ENCODE measurements at regions not wholly inside any gene's neighbourhood (a gene's known extent, or its start where the extent isn't known, plus 50 kb on each side); places are given as distances from the start of the nearest gene placed in this dataset.
"Not testable (repeated sequence)": the region's sequence is repeated elsewhere in the genome, so short reads cannot be mapped to it uniquely, and the experiment has no call there.

GRCh38 chr1:60251426-60251825, 177.9 kb upstream of the C1orf87 start:
- no peaks in the 10 kb centered on the region for H3K4me1 ChIP-seq
- no peak overlapping the region for H3K27ac ChIP-seq
- no peaks in the 10 kb centered on the region for H3K36me3 ChIP-seq
- no peaks in the 10 kb centered on the region for H3K9me3 ChIP-seq
- intact Hi-C loops (cut with DNase I; ENCODE audit: low total_unique reads) = no loop called here
- TF ChIP-seq CTCF (IDR thresholded peaks at IDR 0.05) (no peak), POLR2A (IDR thresholded peaks at IDR 0.05) (no peak)
- no peak overlapping the region for H3K4me3 ChIP-seq
- no peak for DNase-seq
- no peaks in the 10 kb centered on the region for H3K27me3 ChIP-seq

GRCh38 chr1:60247467-60247866, 173.9 kb upstream of the C1orf87 start:
- DNase-seq; intact Hi-C loops (cut with DNase I; ENCODE audit: low total_unique reads); H3K4me3 ChIP-seq; H3K9me3 ChIP-seq; H3K36me3 ChIP-seq; H3K27me3 ChIP-seq; H3K4me1 ChIP-seq; H3K27ac ChIP-seq: not testable (repeated sequence)

- no peak for DNase-seq
- H3K9me3 ChIP-seq = no peaks in the 10 kb centered on the region
- intact Hi-C loops (cut with DNase I; ENCODE audit: low total_unique reads) = no loop called here
- TF ChIP-seq POLR2A (IDR thresholded peaks at IDR 0.05) = no peak
- TF ChIP-seq CTCF (IDR thresholded peaks at IDR 0.05) = no peak
- no peaks in the 10 kb centered on the region for H3K36me3 ChIP-seq
- no peaks in the 10 kb centered on the region for H3K27me3 ChIP-seq
- no peaks in the 10 kb centered on the region for H3K4me1 ChIP-seq
- H3K4me3 ChIP-seq = no peak overlapping the region
- no peak overlapping the region for H3K27ac ChIP-seq
These were observed 171.8 kb upstream of the C1orf87 start for GRCh38 chr1:60245324-60245723.

GRCh38 chr1:60244906-60245305, 171.3 kb upstream of the C1orf87 start:
- intact Hi-C loops (cut with DNase I; ENCODE audit: low total_unique reads) = no loop called here
- H3K4me1 ChIP-seq = no peaks in the 10 kb centered on the region
- H3K9me3 ChIP-seq = no peaks in the 10 kb centered on the region
- H3K27me3 ChIP-seq = no peaks in the 10 kb centered on the region
- H3K36me3 ChIP-seq = no peaks in the 10 kb centered on the region
- no peak for DNase-seq
- TF ChIP-seq POLR2A (IDR thresholded peaks at IDR 0.05) (no peak), CTCF (IDR thresholded peaks at IDR 0.05) (no peak)
- no peak overlapping the region for H3K4me3 ChIP-seq
- H3K27ac ChIP-seq = no peak overlapping the region

GRCh38 chr1:60235275-60235674, 161.7 kb upstream of the C1orf87 start:
- Histone ChIP-seq H3K27ac (no peak overlapping the region), H3K36me3 (no peaks in the 10 kb centered on the region), H3K9me3 (no peaks in the 10 kb centered on the region), H3K27me3 (no peaks in the 10 kb centered on the region), H3K4me1 (no peaks in the 10 kb centered on the region), H3K4me3 (no peak overlapping the region)
- intact Hi-C loops (cut with DNase I; ENCODE audit: low total_unique reads) = no loop called here
- no peak for TF ChIP-seq POLR2A (IDR thresholded peaks at IDR 0.05)
- TF ChIP-seq CTCF (IDR thresholded peaks at IDR 0.05) = no peak
- DNase-seq = no peak

GRCh38 chr1:60234776-60235175, 161.2 kb upstream of the C1orf87 start:
- Histone ChIP-seq H3K4me3 (no peak overlapping the region), H3K27ac (no peak overlapping the region), H3K36me3 (no peaks in the 10 kb centered on the region), H3K4me1 (no peaks in the 10 kb centered on the region), H3K9me3 (no peaks in the 10 kb centered on the region), H3K27me3 (no peaks in the 10 kb centered on the region)
- DNase-seq = no peak
- TF ChIP-seq CTCF (IDR thresholded peaks at IDR 0.05) (no peak), POLR2A (IDR thresholded peaks at IDR 0.05) (no peak)
- intact Hi-C loops (cut with DNase I; ENCODE audit: low total_unique reads) = no loop called here
